Cardiac muscle cell (in vitro differentiated cells and primary cell): ENCODE measurements at regions not wholly inside any gene's neighbourhood (a gene's known extent, or its start where the extent isn't known, plus 50 kb on each side); places are given as distances from the start of the nearest gene placed in this dataset.

Source experiments
- DNase-seq, 2 donors: peaks; one replicate each; pipeline versions ENCODE4 v3.0.0 to v3.0.0-alpha.2; 2010 to 2017; ENCODE audit warnings: low read depth in 1 of 2, low spot score in 1 of 2
- H3K27ac ChIP-seq: fragments of 200-600 bp; sonication (generic); 2 replicates; pipeline ENCODE4 v1.5.1; 2016
- H3K27me3 ChIP-seq: fragments of 200-600 bp; sonication (generic); 2 replicates; pipeline ENCODE4 v1.6.0; 2016; ENCODE audit warnings: control low read depth
- H3K36me3 ChIP-seq: fragments of 200-600 bp; sonication (generic); 2 replicates; pipeline ENCODE4 v1.5.1; 2016; ENCODE audit warnings: control low read depth
- H3K4me1 ChIP-seq: fragments of 200-600 bp; sonication (generic); 2 replicates; pipeline ENCODE4 v1.8.1; 2017; ENCODE audit warnings: low read depth, mild to moderate bottlenecking, mixed run types
- H3K4me3 ChIP-seq: fragments of 200-600 bp; sonication (generic); 2 replicates; pipeline ENCODE4 v1.5.1; 2016; ENCODE audit warnings: mild to moderate bottlenecking
- H3K9me3 ChIP-seq: fragments of 200-600 bp; sonication (generic); 2 replicates; pipeline ENCODE4 v1.5.1; 2017; ENCODE audit warnings: low read depth, mild to moderate bottlenecking, control low read depth
- CTCF ChIP-seq: IDR thresholded peaks from 2 replicates; pipeline ENCODE4 v1.5.1; 2012; ENCODE audit warnings: low read depth, mild to moderate bottlenecking, low read length

GRCh38 chr13:88628882-88629281 is 957.7 kb downstream of the SLITRK5 start:
- Histone ChIP-seq H3K27me3 (no peaks in the 10 kb centered on the region), H3K9me3 (no peaks in the 10 kb centered on the region), H3K4me1 (no peaks in the 10 kb centered on the region), H3K36me3 (no peaks in the 10 kb centered on the region), H3K27ac (no peak overlapping the region), H3K4me3 (no peak overlapping the region)
- no peak for TF ChIP-seq CTCF
- no peak for DNase-seq

- no peaks in the 10 kb centered on the region for H3K9me3 ChIP-seq
- TF ChIP-seq CTCF: no peak
- no peak overlapping the region for H3K4me3 ChIP-seq
- no peaks in the 10 kb centered on the region for H3K27me3 ChIP-seq
- no peaks in the 10 kb centered on the region for H3K4me1 ChIP-seq
- no peak for DNase-seq
- no peaks in the 10 kb centered on the region for H3K36me3 ChIP-seq
- no peak overlapping the region for H3K27ac ChIP-seq
Measured at GRCh38 chr13:88637935-88638334, 966.8 kb downstream of the SLITRK5 start.

GRCh38 chr13:88643233-88643632 is 972.1 kb downstream of the SLITRK5 start:
- H3K9me3 ChIP-seq: no peaks in the 10 kb centered on the region

GRCh38 chr13:88648598-88649373 is 977.6 kb downstream of the SLITRK5 start:
- H3K9me3 ChIP-seq: no peaks in the 10 kb centered on the region
- TF ChIP-seq CTCF: no peak
- no peaks in the 10 kb centered on the region for H3K27me3 ChIP-seq
- H3K4me3 ChIP-seq: no peak overlapping the region
- no peak for DNase-seq
- H3K4me1 ChIP-seq: no peaks in the 10 kb centered on the region
- H3K36me3 ChIP-seq: no peaks in the 10 kb centered on the region
- H3K27ac ChIP-seq: no peak overlapping the region

More at GRCh38 chr13:88643233-88643632, 972.1 kb downstream of the SLITRK5 start:
- no peaks in the 10 kb centered on the region for H3K27me3 ChIP-seq
- no peak overlapping the region for H3K4me3 ChIP-seq
- H3K27ac ChIP-seq: no peak overlapping the region
- H3K4me1 ChIP-seq: no peaks in the 10 kb centered on the region
- no peak for DNase-seq
- TF ChIP-seq CTCF: no peak
- no peaks in the 10 kb centered on the region for H3K36me3 ChIP-seq

- no peak overlapping the region for H3K27ac ChIP-seq
- H3K9me3 ChIP-seq: no peaks in the 10 kb centered on the region
- H3K4me3 ChIP-seq: no peak overlapping the region
- DNase-seq: no peak
- TF ChIP-seq CTCF: no peak
- H3K4me1 ChIP-seq: no peaks in the 10 kb centered on the region
- no peaks in the 10 kb centered on the region for H3K36me3 ChIP-seq
- H3K27me3 ChIP-seq: no peaks in the 10 kb centered on the region
Measured at GRCh38 chr13:88649855-88650254, 978.7 kb downstream of the SLITRK5 start.
